HFF-Myc (cell line): ENCODE measurements at regions not wholly inside any gene's neighbourhood (a gene's known extent, or its start where the extent isn't known, plus 50 kb on each side); places are given as distances from the start of the nearest gene placed in this dataset.
"Not testable (repeated sequence)": the region's sequence is repeated elsewhere in the genome, so short reads cannot be mapped to it uniquely, and the experiment has no call there.

Experiments used
- DNase-seq: peaks from one replicate; pipeline ENCODE4 v3.0.0-alpha.2; 2011; ENCODE audit warnings: low read depth; ENCODE audit errors: extremely low read depth
- H3K4me3 ChIP-seq: replicated peaks from 2 replicates; pipeline ENCODE4 v1.5.1; 2011; ENCODE audit warnings: low read depth, mild to moderate bottlenecking, control low read depth, low read length
- CTCF ChIP-seq: IDR thresholded peaks from 2 replicates; pipeline ENCODE4 v1.5.1; 2012; ENCODE audit warnings: mild to moderate bottlenecking, low read depth, low read length, control low read depth; ENCODE audit errors: missing control alignments

DNA sequence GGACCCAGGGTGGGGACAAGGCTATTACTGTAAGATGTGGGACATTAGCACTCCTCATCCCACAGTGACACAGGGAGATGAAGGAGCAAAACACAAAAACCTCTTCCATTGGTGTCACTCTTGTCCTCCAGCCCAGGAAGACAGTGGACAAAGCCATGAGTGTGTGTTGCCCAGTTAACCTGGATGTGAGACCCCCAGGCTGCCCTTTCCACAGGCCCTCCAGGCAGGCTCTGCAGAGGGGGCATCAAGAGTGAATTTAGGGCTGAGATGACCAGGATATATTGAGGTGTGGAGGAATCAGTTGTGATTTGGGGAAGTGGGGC lies 111.3 kb downstream of the GGTLC2 start:
- TF ChIP-seq CTCF = no peak
- H3K4me3 ChIP-seq = no peak overlapping the region
- DNase-seq = no peak

DNA sequence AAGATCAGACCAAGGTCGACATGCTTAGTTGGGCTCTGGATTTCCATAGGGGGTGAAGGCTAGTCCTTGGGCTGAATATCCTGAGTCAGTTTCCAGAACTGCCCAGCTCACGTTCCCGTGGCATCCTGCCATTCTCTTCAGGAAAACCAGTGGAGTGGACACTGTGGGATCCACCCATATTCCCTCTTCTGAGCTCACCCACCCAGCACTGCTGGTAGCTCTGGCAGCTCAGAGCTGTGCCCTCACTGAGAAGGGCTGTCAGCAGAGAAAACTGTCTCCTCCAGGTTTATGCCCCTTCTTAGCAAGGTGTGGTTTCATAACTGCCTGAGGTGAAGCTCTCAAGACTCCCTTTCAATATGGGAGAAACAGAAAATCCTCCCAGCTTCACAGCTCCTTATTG lies 111.7 kb downstream of the GGTLC2 start:
- no peak overlapping the region for H3K4me3 ChIP-seq
- DNase-seq = no peak
- no peak for TF ChIP-seq CTCF

GRCh38 chr22:22756551-22757201 lies 112.3 kb downstream of the GGTLC2 start:
- not testable (repeated sequence) for DNase-seq, H3K4me3 ChIP-seq

DNA sequence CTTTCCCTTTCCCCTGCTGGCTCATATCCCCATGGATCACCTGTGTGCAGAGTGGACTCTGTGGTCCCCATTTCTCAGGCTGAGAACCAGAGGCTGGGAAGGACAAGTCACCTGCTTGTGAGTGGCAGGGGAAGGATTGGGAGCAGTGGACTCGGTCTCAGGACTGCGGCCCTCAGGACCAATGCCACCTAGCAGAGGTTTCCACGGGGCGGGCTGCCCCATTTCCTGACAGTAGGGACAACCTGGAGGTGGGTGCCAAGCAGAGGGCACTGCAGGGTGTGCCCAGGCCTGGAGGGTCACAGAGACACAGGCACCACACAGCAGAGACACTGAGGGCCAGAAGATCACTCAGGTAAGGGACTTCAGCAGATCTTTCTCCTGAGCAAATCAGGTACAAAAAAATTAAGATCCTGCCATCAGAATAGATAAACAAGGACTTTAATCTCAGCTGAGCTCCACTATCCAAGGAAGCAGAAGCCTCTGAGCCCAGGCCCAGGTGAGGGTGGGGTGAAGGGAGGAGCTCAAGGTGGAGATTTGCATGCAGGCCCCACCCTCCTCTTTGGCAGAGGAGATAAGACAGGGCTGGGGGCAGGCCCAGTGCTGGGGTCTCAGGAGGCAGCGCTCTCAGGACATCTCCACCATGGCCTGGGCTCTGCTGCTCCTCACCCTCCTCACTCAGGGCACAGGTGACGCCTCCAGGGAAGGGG lies 113.8 kb downstream of the GGTLC2 start:
- not testable (repeated sequence) for H3K4me3 ChIP-seq, DNase-seq

- no peak for TF ChIP-seq CTCF
- H3K4me3 ChIP-seq = no peak overlapping the region
- DNase-seq = no peak
These were observed 115.0 kb downstream of the GGTLC2 start for GRCh38 chr22:22759371-22759770.

DNA sequence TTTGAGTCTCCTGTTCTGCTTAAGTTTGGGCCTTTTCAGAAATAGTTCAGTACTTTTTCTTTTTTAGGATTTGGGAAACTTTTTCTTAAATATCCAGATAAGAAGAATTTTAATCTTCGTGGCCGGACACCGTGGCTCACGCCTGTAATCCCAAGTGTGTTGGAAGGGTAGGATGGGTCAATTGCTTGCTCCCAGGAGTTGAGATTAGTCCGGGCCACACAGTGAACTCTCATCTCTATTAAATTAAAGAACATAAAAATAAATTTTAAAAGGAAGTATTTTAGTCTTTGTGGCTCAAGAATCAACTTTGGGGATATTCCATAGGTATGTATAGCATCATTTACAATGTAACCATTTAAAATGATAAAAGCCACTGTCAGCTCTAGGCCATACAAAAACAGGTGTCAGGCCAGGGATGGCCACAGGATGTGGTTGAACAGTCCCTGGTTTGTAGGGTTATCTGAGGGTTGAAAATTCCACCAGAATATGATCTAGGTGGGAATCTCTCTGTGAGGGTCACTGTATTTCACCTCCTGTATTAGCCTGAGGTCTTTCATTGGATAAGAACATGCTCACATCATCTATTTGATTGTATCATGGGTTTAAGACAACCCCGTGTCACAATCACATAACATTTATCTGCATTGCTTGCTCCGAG lies 115.6 kb downstream of the GGTLC2 start:
- no peak overlapping the region for H3K4me3 ChIP-seq
- no peak for DNase-seq
- no peak for TF ChIP-seq CTCF

DNA sequence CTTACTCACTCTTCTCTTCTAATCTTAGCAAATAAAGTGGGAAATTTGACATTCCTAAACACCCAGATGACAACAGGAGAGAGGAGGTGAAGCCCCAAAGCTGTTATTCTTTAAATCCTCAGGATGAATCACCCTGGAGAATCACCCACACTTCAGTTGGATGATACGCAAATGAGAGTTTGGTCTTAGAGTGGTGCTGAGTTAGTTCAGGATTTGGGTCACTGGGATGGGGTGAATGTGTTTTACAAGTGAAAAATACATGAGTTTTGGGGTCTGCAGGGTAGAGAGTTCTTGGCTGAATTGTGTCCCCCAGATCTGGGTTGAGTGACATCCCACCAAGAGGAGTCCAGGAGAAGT lies 117.2 kb downstream of the GGTLC2 start:
- H3K4me3 ChIP-seq = no peak overlapping the region
- TF ChIP-seq CTCF = no peak
- no peak for DNase-seq
